Esophagus muscularis mucosa (tissue), 4 donors: ENCODE measurements at regions not wholly inside any gene's neighbourhood (a gene's known extent, or its start where the extent isn't known, plus 50 kb on each side); places are given as distances from the start of the nearest gene placed in this dataset.

Source experiments
- DNase-seq: peaks from one replicate; pipeline ENCODE4 v3.0.0-alpha.2; 2017; ENCODE audit errors: extremely low spot score
- H3K27ac ChIP-seq, 4 donors: fragments of 200-600 bp; sonication (generic); replicated peaks in 1 of 4; 1 replicate in 3 of 4; 2 replicates in 1 of 4; pipeline ENCODE4 v1.5.1; 2016 to 2019; ENCODE audit warnings: mild to moderate bottlenecking in 1 of 4
- H3K27me3 ChIP-seq, 4 donors: fragments of 200-600 bp; sonication (generic); one replicate each; pipeline versions ENCODE4 v1.5.1 to v1.6.0; 2016 to 2019
- H3K36me3 ChIP-seq, 4 donors: fragments of 200-600 bp; sonication (generic); one replicate each; pipeline ENCODE4 v1.5.1; 2016 to 2019
- H3K4me1 ChIP-seq, 4 donors: fragments of 200-600 bp; sonication (generic); one replicate each; pipeline ENCODE4 v1.5.1; 2016 to 2019
- H3K4me3 ChIP-seq, 4 donors: fragments of 200-600 bp; sonication (generic); 1 replicate in 2 of 4; 2 replicates in 2 of 4; pipeline ENCODE4 v1.5.1; 2016 to 2019; ENCODE audit warnings: mild to moderate bottlenecking in 4 of 4, moderate library complexity in 1 of 4
- H3K9me3 ChIP-seq, 4 donors: fragments of 200-600 bp; sonication (generic); 1 replicate in 3 of 4; 2 replicates in 1 of 4; pipeline ENCODE4 v1.5.1; 2016 to 2019
- EP300 ChIP-seq: sonication (generic); formaldehyde crosslinking; IDR thresholded peaks from one replicate; pipeline ENCODE4 v1.6.1; 2017; ENCODE audit warnings: antibody characterized with exemption
- POLR2A ChIP-seq: fragments of 450-650 bp; IDR thresholded peaks from one replicate; pipeline ENCODE4 v1.6.1; 2017; ENCODE audit warnings: antibody characterized with exemption, moderate library complexity, mild to moderate bottlenecking, low read depth
- POLR2AphosphoS5 ChIP-seq, 2 donors: sonication (generic); formaldehyde crosslinking; IDR thresholded peaks; one replicate each; pipeline ENCODE4 v1.6.1; 2017; ENCODE audit warnings: antibody characterized with exemption in 2 of 2
- WGBS: methylation state at CpG from one replicate; pipeline ENCODE4 v1.1.5; 2018; 5-methylcytosine and 5-hydroxymethylcytosine counted together
- intact Hi-C: fragments of 100-400 bp; cut with DNase I; formaldehyde crosslinking; loops from one replicate; pipeline ENCODE4 v1.15.1; 2023
- TF ChIP-seq, protein P1 (sequence below), 3 experiments: fragments of 200-600 bp in 2 of 3; fragments of 450-650 bp in 1 of 3; sonication (generic) in 2 of 3; IDR thresholded peaks; one replicate each; pipeline ENCODE4 v1.5.1; 2017 to 2019; ENCODE audit warnings: antibody characterized with exemption in 3 of 3, mild to moderate bottlenecking in 2 of 3, moderate library complexity in 1 of 3

DNA sequence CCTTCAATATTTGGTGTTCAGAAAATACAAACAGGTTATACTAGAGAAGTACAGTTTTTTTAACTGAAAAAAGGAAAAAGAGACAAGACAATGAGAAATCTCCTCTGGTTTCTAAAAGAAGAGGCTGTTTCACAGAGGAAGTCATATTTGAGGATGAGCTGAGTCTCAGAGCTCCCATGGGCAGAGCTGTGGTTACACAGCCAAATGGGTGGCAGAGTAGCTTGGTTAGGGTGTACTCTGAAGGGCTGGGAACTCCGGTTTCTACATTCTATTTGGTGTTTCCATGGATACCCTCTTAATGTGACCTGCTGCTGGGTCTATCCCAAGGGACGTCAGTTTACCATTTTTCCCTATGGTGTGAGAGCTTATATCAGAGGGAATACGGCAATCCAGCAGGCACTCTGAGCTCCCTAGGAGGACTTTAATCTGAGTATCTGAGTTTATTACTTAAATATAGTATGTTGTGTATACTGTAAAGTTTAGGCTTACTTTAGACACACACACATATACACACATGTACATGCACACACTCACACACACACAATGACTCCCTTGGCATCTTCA, 74.2 kb downstream of the CYRIA start:
- no peaks in the 10 kb centered on the region for H3K27me3 ChIP-seq
- WGBS = 90% methylated on average over 3 of the region's 3 CpGs
- no peaks in the 10 kb centered on the region for H3K9me3 ChIP-seq
- no peak for TF ChIP-seq POLR2AphosphoS5 (IDR thresholded peaks at IDR 0.05)
- TF ChIP-seq, protein P1, sequence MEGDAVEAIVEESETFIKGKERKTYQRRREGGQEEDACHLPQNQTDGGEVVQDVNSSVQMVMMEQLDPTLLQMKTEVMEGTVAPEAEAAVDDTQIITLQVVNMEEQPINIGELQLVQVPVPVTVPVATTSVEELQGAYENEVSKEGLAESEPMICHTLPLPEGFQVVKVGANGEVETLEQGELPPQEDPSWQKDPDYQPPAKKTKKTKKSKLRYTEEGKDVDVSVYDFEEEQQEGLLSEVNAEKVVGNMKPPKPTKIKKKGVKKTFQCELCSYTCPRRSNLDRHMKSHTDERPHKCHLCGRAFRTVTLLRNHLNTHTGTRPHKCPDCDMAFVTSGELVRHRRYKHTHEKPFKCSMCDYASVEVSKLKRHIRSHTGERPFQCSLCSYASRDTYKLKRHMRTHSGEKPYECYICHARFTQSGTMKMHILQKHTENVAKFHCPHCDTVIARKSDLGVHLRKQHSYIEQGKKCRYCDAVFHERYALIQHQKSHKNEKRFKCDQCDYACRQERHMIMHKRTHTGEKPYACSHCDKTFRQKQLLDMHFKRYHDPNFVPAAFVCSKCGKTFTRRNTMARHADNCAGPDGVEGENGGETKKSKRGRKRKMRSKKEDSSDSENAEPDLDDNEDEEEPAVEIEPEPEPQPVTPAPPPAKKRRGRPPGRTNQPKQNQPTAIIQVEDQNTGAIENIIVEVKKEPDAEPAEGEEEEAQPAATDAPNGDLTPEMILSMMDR (IDR thresholded peaks at IDR 0.05) = no peak
- TF ChIP-seq POLR2A = no peak
- no peak for TF ChIP-seq EP300
- no peak overlapping the region for H3K27ac ChIP-seq
- intact Hi-C loops = no loop called here
- no peak overlapping the region for H3K4me3 ChIP-seq
- DNase-seq = no peak
- peaks cover 0 to 13% (median 0%) of the 10 kb centered on the region in 4 donors for H3K36me3 ChIP-seq
- no peaks in the 10 kb centered on the region for H3K4me1 ChIP-seq

GRCh38 chr2:16589465-16589864, 76.2 kb downstream of the CYRIA start:
- no peak for DNase-seq
- Histone ChIP-seq H3K4me3 (no peak overlapping the region), H3K4me1 (no peaks in the 10 kb centered on the region), H3K36me3 (peaks cover 0 to 13% (median 0%) of the 10 kb centered on the region in 4 donors), H3K27me3 (no peaks in the 10 kb centered on the region), H3K27ac (no peak overlapping the region), H3K9me3 (no peaks in the 10 kb centered on the region)
- 88% methylated on average over 3 of the region's 3 CpGs for WGBS
- TF ChIP-seq EP300 (no peak), POLR2AphosphoS5 (IDR thresholded peaks at IDR 0.05) (no peak), POLR2A (no peak)
- TF ChIP-seq, protein P1 (IDR thresholded peaks at IDR 0.05) = no peak
- intact Hi-C loops = no loop called here

DNA sequence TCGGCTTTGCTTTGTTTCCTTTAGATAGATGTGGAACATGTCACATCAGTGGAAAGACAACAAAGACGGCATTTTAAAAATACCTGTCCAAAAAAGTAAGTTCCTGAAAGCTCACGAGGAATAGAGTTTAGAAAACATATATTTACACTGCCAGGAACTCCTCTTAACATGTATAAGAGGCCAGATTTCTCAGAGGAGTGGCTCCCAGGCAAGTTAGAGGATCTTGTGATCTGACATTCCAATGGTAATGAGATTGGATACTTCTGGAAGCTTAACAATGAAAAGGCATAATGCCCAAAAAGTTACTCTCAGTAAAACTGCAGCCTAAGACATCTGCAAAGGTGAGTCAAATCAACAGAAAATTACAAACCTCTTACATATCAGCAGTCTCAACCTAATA, 77.1 kb downstream of the CYRIA start:
- intact Hi-C loops = no loop called here
- 83% methylated on average over 3 of the region's 3 CpGs for WGBS
- Histone ChIP-seq H3K4me1 (no peaks in the 10 kb centered on the region), H3K27ac (no peak overlapping the region), H3K4me3 (no peak overlapping the region), H3K9me3 (no peaks in the 10 kb centered on the region), H3K36me3 (peaks cover 0 to 13% (median 0%) of the 10 kb centered on the region in 4 donors), H3K27me3 (no peaks in the 10 kb centered on the region)
- TF ChIP-seq POLR2AphosphoS5 (IDR thresholded peaks at IDR 0.05) = no peak
- no peak for TF ChIP-seq EP300
- TF ChIP-seq POLR2A = no peak
- TF ChIP-seq, protein P1 (IDR thresholded peaks at IDR 0.05) = no peak
- DNase-seq = no peak

DNA sequence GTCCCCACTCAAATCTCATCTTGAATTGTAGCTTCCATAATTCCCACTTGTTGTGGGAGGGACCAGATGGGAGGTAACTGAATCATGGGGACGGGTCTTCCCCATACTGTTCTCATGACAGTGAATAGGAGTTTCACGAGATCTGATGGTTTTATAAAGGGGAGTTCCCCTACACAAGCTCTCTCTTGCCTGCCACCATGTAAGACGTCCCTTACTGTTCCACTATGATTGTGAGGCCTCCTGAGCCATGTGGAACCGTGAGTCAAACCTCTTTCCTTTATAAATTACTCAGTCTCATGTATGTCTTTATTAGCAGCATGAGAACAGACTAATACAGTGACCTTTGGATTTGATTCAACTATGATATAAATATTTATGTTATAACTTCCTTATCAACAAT, 78.0 kb downstream of the CYRIA start:
- H3K4me3 ChIP-seq = no peak overlapping the region
- H3K9me3 ChIP-seq = no peaks in the 10 kb centered on the region
- no peak for DNase-seq
- intact Hi-C loops = no loop called here
- 84% methylated on average over 4 of the region's 4 CpGs for whole genome bisulfite sequencing
- H3K27me3 ChIP-seq = no peaks in the 10 kb centered on the region
- peaks cover 0 to 13% (median 0%) of the 10 kb centered on the region in 4 donors for H3K36me3 ChIP-seq
- H3K27ac ChIP-seq = no peak overlapping the region
- no peak for TF ChIP-seq POLR2A
- no peak for TF ChIP-seq POLR2AphosphoS5 (IDR thresholded peaks at IDR 0.05)
- TF ChIP-seq, protein P1 (IDR thresholded peaks at IDR 0.05) = no peak
- TF ChIP-seq EP300 = no peak
- H3K4me1 ChIP-seq = no peaks in the 10 kb centered on the region
